Upper lobe of right lung (tissue), 1 donor: ENCODE measurements at regions not wholly inside any gene's neighbourhood (a gene's known extent, or its start where the extent isn't known, plus 50 kb on each side); places are given as distances from the start of the nearest gene placed in this dataset.
"Not testable (repeated sequence)": the region's sequence is repeated elsewhere in the genome, so short reads cannot be mapped to it uniquely, and the experiment has no call there.

Source experiments
- ATAC-seq: fragments of 200-7000 bp; cut with Tn5 transposase; one replicate; pipeline ENCODE4 v1.9.1; 2020; ENCODE audit warnings: mild to moderate bottlenecking, moderate library complexity
- DNase-seq: peaks from one replicate; pipeline ENCODE4 v3.0.0-alpha.2; 2020
- H3K27ac ChIP-seq: fragments of 200-600 bp; one replicate; pipeline ENCODE4 v1.8.0; 2022
- H3K27me3 ChIP-seq: fragments of 200-600 bp; one replicate; pipeline ENCODE4 v1.8.0; 2022; ENCODE audit warnings: mild to moderate bottlenecking
- H3K36me3 ChIP-seq: fragments of 200-600 bp; one replicate; pipeline ENCODE4 v1.8.0; 2022
- H3K4me1 ChIP-seq: fragments of 200-600 bp; one replicate; pipeline ENCODE4 v1.8.0; 2022
- H3K4me3 ChIP-seq: fragments of 200-600 bp; one replicate; pipeline ENCODE4 v1.8.0; 2022; ENCODE audit warnings: mild to moderate bottlenecking
- H3K9me3 ChIP-seq: fragments of 200-600 bp; one replicate; pipeline ENCODE4 v1.8.0; 2022
- CTCF ChIP-seq: fragments of 200-600 bp; IDR thresholded peaks from one replicate; pipeline ENCODE4 v1.8.0; 2022; ENCODE audit warnings: antibody characterized with exemption
- intact Hi-C: fragments of 100-400 bp; cut with DNase I; formaldehyde crosslinking; loops from one replicate; pipeline ENCODE4 v1.11.0; 2022
- donor health status: DM: no; HTN: yes; CAD: no; lungs with severe emphysema.

- Histone ChIP-seq H3K9me3 (no peaks in the 10 kb centered on the region), H3K4me3 (no peak overlapping the region), H3K4me1 (no peaks in the 10 kb centered on the region), H3K27me3 (no peaks in the 10 kb centered on the region), H3K36me3 (no peaks in the 10 kb centered on the region), H3K27ac (no peak overlapping the region)
- DNase-seq (no peak), ATAC-seq (no peak)
- no peak for TF ChIP-seq CTCF
- intact Hi-C loops = no loop called here
Measured at GRCh38 chr2:153403940-153404339, 74.6 kb downstream of the RPRM start.

DNA sequence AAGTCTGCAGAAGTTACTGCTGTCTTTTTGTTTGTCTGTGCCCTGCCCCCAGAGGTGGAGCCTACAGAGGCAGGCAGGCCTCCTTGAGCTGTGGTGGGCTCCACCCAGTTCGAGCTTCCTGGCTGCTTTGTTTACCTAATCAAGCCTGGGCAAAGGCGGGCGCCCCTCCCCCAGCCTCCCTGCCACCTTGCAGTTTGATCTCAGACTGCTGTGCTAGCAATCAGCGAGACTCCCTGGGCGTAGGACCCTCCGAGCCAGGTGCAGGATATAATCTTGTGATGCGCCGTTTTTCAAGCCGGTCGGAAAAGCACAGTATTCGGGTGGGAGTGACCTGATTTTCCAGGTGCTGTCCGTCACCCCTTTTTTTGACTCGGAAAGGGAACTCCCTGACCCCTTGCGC is 75.2 kb downstream of the RPRM start:
- H3K27me3 ChIP-seq, H3K4me3 ChIP-seq, intact Hi-C loops, H3K27ac ChIP-seq, H3K9me3 ChIP-seq, DNase-seq, H3K36me3 ChIP-seq, H3K4me1 ChIP-seq, ATAC-seq: not testable (repeated sequence)

DNA sequence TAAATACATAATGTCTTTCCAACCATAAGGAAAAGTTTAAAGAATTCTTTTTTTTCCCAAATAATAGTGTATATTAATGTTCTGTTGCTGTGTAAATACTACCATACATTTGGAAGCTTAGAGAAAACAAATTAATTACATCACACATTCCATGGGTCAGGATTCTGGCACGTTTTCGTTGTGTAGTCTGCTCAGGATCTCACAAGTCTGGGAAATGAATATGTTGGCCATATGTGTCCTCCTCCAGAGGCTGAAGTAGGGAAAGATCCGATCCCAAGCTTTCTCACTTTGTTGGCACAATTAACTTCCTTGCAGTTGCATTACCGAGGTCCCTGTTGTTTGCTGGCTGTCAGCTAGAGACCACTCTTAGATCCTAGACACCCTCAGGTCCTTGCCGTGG is 83.9 kb downstream of the RPRM start:
- no peak for ATAC-seq
- DNase-seq = no peak
- no peak for TF ChIP-seq CTCF

DNA sequence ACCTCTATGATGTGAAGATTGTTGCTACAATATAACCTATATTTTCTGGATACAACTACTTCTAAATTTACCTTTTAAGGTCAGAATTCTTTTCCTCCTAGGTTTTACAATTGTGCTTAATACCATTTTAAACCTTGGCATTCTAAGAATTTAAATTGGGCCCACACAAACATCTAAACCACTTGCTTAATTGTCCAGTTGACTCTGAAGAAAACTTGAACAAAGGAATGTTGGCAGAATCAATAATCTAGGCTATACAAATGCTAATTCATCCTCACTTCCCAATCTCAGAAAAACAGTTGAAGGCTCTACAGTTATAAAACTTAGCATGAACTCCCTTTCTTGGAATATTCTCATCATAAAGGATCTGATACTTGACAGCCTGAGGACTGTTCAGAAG is 84.3 kb downstream of the RPRM start:
- no peak for TF ChIP-seq CTCF
- H3K36me3 ChIP-seq = no peaks in the 10 kb centered on the region
- H3K9me3 ChIP-seq = no peaks in the 10 kb centered on the region
- H3K27me3 ChIP-seq = no peaks in the 10 kb centered on the region
- no peak for DNase-seq
- no peak overlapping the region for H3K4me3 ChIP-seq
- intact Hi-C loops = no loop called here
- no peak overlapping the region for H3K27ac ChIP-seq
- no peaks in the 10 kb centered on the region for H3K4me1 ChIP-seq
- no peak for ATAC-seq

More for the DNA sequence above, 83.9 kb downstream of the RPRM start:
- intact Hi-C loops = no loop called here
- Histone ChIP-seq H3K27me3 (no peaks in the 10 kb centered on the region), H3K36me3 (no peaks in the 10 kb centered on the region), H3K4me3 (no peak overlapping the region), H3K4me1 (no peaks in the 10 kb centered on the region), H3K9me3 (no peaks in the 10 kb centered on the region), H3K27ac (no peak overlapping the region)

DNA sequence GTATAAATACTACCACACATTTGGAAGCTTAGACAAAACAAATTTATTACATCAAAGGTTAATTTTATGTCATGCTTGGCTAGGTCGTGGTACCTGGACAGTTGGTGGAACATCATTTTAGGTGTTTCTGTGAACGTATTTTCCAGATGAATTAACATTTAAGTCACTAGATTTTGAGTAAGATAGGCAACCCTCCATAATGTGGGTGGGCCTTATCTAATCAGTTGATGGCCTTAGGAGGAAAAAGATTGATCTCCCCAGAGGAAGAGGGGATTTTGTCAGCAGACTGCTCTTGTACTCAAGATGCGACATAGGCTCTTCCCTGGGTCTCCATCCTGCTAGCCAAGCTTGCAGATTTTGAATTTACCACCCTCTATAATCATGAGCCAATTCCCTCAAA is 85.0 kb downstream of the RPRM start:
- Histone ChIP-seq H3K4me1 (no peaks in the 10 kb centered on the region), H3K36me3 (no peaks in the 10 kb centered on the region), H3K4me3 (no peak overlapping the region), H3K9me3 (no peaks in the 10 kb centered on the region), H3K27ac (no peak overlapping the region), H3K27me3 (no peaks in the 10 kb centered on the region)
- TF ChIP-seq CTCF = no peak
- no peak for DNase-seq
- ATAC-seq = no peak
- intact Hi-C loops = no loop called here

GRCh38 chr2:153391131-153391530 is 87.4 kb downstream of the RPRM start:
- H3K4me3 ChIP-seq = no peak overlapping the region

More at GRCh38 chr2:153391131-153391530, 87.4 kb downstream of the RPRM start:
- no peak for ATAC-seq
- DNase-seq = no peak
- no peaks in the 10 kb centered on the region for H3K4me1 ChIP-seq
- intact Hi-C loops = no loop called here
- no peak for TF ChIP-seq CTCF
- H3K27me3 ChIP-seq = no peaks in the 10 kb centered on the region
- no peak overlapping the region for H3K27ac ChIP-seq
- no peaks in the 10 kb centered on the region for H3K9me3 ChIP-seq
- H3K36me3 ChIP-seq = no peaks in the 10 kb centered on the region
